ENCODE measurements at regions not wholly inside any gene's neighbourhood (a gene's known extent, or its start where the extent isn't known, plus 50 kb on each side); places are given as distances from the start of the nearest gene placed in this dataset.
"Not testable (repeated sequence)": the region's sequence is repeated elsewhere in the genome, so short reads cannot be mapped to it uniquely, and the experiment has no call there.

DNA sequence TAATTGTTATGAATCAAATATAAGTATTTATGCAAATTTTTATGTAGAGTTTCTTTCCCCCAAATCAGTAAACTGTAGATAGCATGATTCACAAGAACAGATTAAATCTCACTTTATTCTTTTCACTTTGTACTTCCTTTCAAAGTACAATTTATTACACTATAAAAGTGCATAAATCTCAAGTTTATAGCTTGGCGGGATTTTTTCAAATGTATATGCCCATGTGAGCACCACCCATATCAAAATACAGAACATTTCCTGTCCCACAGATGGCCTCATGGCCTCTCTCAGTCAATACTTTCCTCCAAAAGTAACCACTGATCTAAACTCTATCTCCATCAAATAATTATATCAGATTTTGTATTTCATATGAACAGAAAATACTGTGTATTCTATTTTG lies 196.1 kb upstream of the THRB start:
- intact Hi-C loops (cut with DNase I) = no loop called here

GRCh38 chr3:24699078-24699477 lies 204.4 kb upstream of the THRB start:
- H3K9me3 ChIP-seq; H3K4me1 ChIP-seq; DNase-seq (ENCODE audit: extremely low spot score); H3K27me3 ChIP-seq; H3K4me3 ChIP-seq; H3K36me3 ChIP-seq; H3K27ac ChIP-seq (replicated peaks in 1 of 4); intact Hi-C loops (cut with DNase I): not testable (repeated sequence)
- WGBS = 86% methylated on average over 1 of the region's 1 CpG

More for the DNA sequence above, 196.1 kb upstream of the THRB start:
- WGBS = 93% methylated on average over 1 of the region's 1 CpG
- H3K4me1 ChIP-seq = peaks cover 0 to 18% (median 16%) of the 10 kb centered on the region in 4 donors
- no peaks in the 10 kb centered on the region for H3K27me3 ChIP-seq
- H3K4me3 ChIP-seq = no peak overlapping the region
- H3K36me3 ChIP-seq = no peaks in the 10 kb centered on the region
- TF ChIP-seq EP300 (IDR thresholded peaks at IDR 0.05) = no peak
- TF ChIP-seq POLR2AphosphoS5 (IDR thresholded peaks at IDR 0.05) = no peak
- TF ChIP-seq, protein P1, sequence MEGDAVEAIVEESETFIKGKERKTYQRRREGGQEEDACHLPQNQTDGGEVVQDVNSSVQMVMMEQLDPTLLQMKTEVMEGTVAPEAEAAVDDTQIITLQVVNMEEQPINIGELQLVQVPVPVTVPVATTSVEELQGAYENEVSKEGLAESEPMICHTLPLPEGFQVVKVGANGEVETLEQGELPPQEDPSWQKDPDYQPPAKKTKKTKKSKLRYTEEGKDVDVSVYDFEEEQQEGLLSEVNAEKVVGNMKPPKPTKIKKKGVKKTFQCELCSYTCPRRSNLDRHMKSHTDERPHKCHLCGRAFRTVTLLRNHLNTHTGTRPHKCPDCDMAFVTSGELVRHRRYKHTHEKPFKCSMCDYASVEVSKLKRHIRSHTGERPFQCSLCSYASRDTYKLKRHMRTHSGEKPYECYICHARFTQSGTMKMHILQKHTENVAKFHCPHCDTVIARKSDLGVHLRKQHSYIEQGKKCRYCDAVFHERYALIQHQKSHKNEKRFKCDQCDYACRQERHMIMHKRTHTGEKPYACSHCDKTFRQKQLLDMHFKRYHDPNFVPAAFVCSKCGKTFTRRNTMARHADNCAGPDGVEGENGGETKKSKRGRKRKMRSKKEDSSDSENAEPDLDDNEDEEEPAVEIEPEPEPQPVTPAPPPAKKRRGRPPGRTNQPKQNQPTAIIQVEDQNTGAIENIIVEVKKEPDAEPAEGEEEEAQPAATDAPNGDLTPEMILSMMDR (IDR thresholded peaks at IDR 0.05) = no peak
- no peak for TF ChIP-seq POLR2A (IDR thresholded peaks at IDR 0.05; ENCODE audit: low read depth)
- no peak for DNase-seq (ENCODE audit: extremely low spot score)
- no peak overlapping the region for H3K27ac ChIP-seq (replicated peaks in 1 of 4)
- H3K9me3 ChIP-seq = no peaks in the 10 kb centered on the region

DNA sequence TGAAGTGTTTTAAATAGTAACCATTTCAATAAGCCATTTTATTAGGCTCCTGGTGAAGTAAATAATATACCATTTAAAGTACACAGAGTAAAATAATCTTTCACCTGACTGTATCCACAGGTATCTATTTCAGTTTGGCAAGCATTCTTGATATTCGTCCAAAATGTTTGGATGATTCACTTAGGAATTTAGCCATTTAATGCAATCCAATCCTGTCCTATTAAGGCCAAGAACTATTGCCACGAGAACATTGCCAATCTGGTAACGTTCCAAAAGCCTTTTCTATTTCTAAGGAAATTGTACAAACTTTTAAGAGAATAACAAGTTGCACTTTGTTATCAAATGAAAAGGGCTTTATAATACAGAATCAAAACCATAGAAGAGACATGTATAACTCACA lies 209.8 kb upstream of the THRB start:
- intact Hi-C loops (cut with DNase I) = no loop called here
- TF ChIP-seq POLR2AphosphoS5 (IDR thresholded peaks at IDR 0.05) = peak in 1 of 2 donors; percentile 63
- TF ChIP-seq, protein P1 (IDR thresholded peaks at IDR 0.05) = no peak
- Histone ChIP-seq H3K4me3 (no peak overlapping the region), H3K9me3 (no peaks in the 10 kb centered on the region), H3K27me3 (no peaks in the 10 kb centered on the region), H3K36me3 (no peaks in the 10 kb centered on the region), H3K4me1 (no peaks in the 10 kb centered on the region), H3K27ac (replicated peaks in 1 of 4) (peak overlapping the region in 1 of 4 donors; percentile 5)
- WGBS = 15% methylated on average over 3 of the region's 3 CpGs
- no peak for DNase-seq (ENCODE audit: extremely low spot score)

DNA sequence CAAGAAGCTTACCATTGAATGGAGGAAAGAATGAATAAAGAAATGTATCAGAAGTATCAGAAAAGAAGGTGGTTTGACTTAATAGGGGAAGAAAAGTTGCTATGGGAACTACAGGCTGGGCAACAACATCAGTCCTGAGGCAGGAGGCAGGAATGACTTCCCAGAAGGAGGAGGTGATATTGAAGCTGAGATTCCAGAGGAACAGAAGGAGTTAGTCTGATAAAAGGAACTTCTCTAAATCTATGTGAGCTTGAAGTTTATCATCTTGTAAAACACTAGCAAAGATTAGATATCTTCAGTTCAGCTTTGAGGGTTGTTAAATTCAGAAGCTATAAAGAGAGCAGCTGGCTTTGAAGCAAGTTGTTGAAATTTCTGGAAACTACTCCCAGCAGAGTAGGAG lies 213.3 kb upstream of the THRB start:
- TF ChIP-seq POLR2A (IDR thresholded peaks at IDR 0.05; ENCODE audit: low read depth) = no peak
- no peak for TF ChIP-seq POLR2AphosphoS5 (IDR thresholded peaks at IDR 0.05)
- no peak for TF ChIP-seq EP300 (IDR thresholded peaks at IDR 0.05)
- TF ChIP-seq, protein P1 (IDR thresholded peaks at IDR 0.05) = no peak
- H3K36me3 ChIP-seq = no peaks in the 10 kb centered on the region
- H3K4me1 ChIP-seq = no peaks in the 10 kb centered on the region
- no peaks in the 10 kb centered on the region for H3K9me3 ChIP-seq
- no peak overlapping the region for H3K27ac ChIP-seq (replicated peaks in 1 of 4)
- no peak overlapping the region for H3K4me3 ChIP-seq
- DNase-seq (ENCODE audit: extremely low spot score) = no peak
- H3K27me3 ChIP-seq = no peaks in the 10 kb centered on the region
- intact Hi-C loops (cut with DNase I) = no loop called here

- Histone ChIP-seq H3K27ac (replicated peaks in 1 of 4) (peak overlapping the region in 1 of 4 donors; percentile 11), H3K27me3 (no peaks in the 10 kb centered on the region), H3K9me3 (no peaks in the 10 kb centered on the region), H3K4me1 (peaks cover 0 to 6% (median 0%) of the 10 kb centered on the region in 4 donors), H3K36me3 (no peaks in the 10 kb centered on the region), H3K4me3 (no peak overlapping the region)
- no peak for TF ChIP-seq POLR2AphosphoS5 (IDR thresholded peaks at IDR 0.05)
- TF ChIP-seq, protein P1 (IDR thresholded peaks at IDR 0.05) = no peak
- TF ChIP-seq POLR2A (IDR thresholded peaks at IDR 0.05; ENCODE audit: low read depth) = no peak
- no peak for TF ChIP-seq EP300 (IDR thresholded peaks at IDR 0.05)
- no peak for DNase-seq (ENCODE audit: extremely low spot score)
- intact Hi-C loops (cut with DNase I) = no loop called here
- whole genome bisulfite sequencing = 24% methylated on average over 1 of the region's 1 CpG
Observed at GRCh38 chr3:24709956-24710355, 215.3 kb upstream of the THRB start.

Data from esophagus muscularis mucosa (tissue), 4 donors.